Activated CD4-positive, alpha-beta T cell treated with anti-CD3 and anti-CD28 coated beads, Interleukin-2, amount 10 ng/mL, durations not matched to agents 24 days and 14 days (primary cell): ENCODE measurements at regions not wholly inside any gene's neighbourhood (a gene's known extent, or its start where the extent isn't known, plus 50 kb on each side); places are given as distances from the start of the nearest gene placed in this dataset.
A peak's percentile ranks its signal among the peaks of the same experiment; 100 is the strongest.

Source experiments
- DNase-seq: peaks from one replicate; pipeline ENCODE4 v3.0.0; 2022
- H3K27ac Mint-ChIP-seq: one replicate; pipeline ENCODE4 v1.8.0; 2022; ENCODE audit warnings: mild to moderate bottlenecking, mixed read lengths
- H3K27me3 Mint-ChIP-seq: one replicate; pipeline ENCODE4 v1.8.0; 2022; ENCODE audit warnings: mixed read lengths
- H3K36me3 Mint-ChIP-seq: one replicate; pipeline ENCODE4 v1.8.0; 2022; ENCODE audit warnings: low read depth, mild to moderate bottlenecking, mixed read lengths
- H3K4me1 Mint-ChIP-seq: one replicate; pipeline ENCODE4 v1.8.0; 2021; ENCODE audit warnings: mixed read lengths
- H3K4me3 Mint-ChIP-seq: one replicate; pipeline ENCODE4 v1.8.0; 2022; ENCODE audit warnings: mild to moderate bottlenecking, moderate library complexity, mixed read lengths
- H3K9me3 Mint-ChIP-seq: one replicate; pipeline ENCODE4 v1.8.0; 2021; ENCODE audit warnings: mixed read lengths
- intact Hi-C: fragments of 100-400 bp; cut with micrococcal nuclease; formaldehyde crosslinking; loops from one replicate; pipeline ENCODE4 v1.15.1; 2023

DNA sequence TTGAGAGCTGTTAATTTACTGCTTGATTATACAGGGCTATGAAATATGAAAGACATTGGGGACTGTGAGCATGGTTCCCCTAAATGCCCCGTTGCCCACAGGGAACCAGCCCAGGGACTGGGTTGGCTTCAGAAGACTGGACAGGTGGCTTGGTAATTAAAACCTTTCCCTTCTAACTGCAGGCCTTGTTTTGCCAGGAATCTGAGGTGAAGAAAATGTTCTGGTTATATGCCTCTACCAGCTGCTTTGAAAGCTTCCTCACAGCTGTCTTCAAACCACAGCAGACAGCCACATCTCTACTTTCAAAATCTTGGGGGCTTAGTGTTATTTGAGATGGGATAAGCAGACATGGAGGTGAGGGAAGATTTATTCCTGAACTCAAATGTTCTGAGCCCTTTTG, 153.3 kb upstream of the SPRY4 start:
- no peaks in the 10 kb centered on the region for H3K27me3 Mint-ChIP-seq
- no peaks in the 10 kb centered on the region for H3K36me3 Mint-ChIP-seq
- H3K4me1 Mint-ChIP-seq: peaks cover 3% of the 10 kb centered on the region
- H3K9me3 Mint-ChIP-seq: peaks cover 4% of the 10 kb centered on the region
- no peak for DNase-seq
- no peak overlapping the region for H3K4me3 Mint-ChIP-seq
- no peak overlapping the region for H3K27ac Mint-ChIP-seq
- intact Hi-C loops: no loop called here

DNA sequence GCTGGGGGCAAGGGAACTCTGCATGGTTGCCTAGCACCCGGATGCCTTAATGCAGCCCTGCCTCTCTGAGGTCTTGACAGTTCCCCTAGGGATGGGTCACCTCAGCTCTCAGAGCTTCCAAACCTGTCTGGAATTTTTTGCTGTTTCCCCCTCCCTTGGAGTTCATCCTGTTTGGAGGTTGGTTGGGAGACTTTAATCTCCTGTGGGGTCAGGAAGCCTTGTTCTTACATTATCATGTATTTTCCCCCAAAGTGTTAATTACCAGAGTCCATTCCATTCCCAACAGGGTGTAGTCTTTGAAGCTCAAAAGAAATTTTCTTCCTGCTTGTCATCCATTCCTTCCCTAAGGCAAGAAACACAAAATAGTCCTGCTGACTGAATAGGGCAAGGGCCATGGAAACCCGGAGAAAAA, 150.3 kb upstream of the SPRY4 start:
- peaks cover 13% of the 10 kb centered on the region for H3K4me1 Mint-ChIP-seq
- DNase-seq: no peak
- no peaks in the 10 kb centered on the region for H3K27me3 Mint-ChIP-seq
- H3K36me3 Mint-ChIP-seq: no peaks in the 10 kb centered on the region
- H3K27ac Mint-ChIP-seq: no peak overlapping the region
- peaks cover 4% of the 10 kb centered on the region for H3K9me3 Mint-ChIP-seq
- intact Hi-C loops: no loop called here
- no peak overlapping the region for H3K4me3 Mint-ChIP-seq

DNA sequence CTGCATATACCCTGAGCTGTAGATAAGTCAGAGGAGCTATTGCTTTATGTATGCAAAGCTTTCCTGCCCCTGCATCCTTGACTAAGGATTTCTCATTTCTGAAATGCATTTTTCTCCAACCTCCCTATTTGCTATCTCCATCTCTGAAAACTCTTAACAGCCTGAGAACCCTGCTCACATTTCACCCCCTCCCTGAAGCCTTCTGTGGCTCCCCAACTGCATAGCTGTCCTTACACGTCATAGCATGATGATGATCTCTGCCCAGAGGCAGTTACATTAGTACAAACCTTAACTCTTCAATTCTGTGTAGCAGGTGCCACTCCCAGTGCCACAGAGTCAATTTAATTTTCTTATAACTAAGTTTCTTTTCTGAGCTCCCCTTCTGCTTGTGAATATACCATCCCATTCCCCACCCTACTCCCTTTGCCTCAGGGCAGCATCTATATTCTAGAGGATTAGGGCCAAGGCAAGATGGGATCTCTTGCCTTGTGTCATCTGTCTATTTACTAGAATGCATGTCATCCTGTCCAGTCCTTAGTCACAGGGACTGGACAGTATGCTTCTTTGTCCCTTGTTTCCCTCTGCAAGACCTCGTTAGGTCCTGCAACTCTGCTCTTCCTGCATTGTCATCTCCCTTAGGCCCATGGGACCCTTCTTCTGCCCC, 149.7 kb upstream of the SPRY4 start:
- Mint-ChIP-seq H3K4me1 (peaks cover 13% of the 10 kb centered on the region), H3K9me3 (no peaks in the 10 kb centered on the region), H3K27me3 (no peaks in the 10 kb centered on the region), H3K27ac (no peak overlapping the region), H3K36me3 (no peaks in the 10 kb centered on the region), H3K4me3 (no peak overlapping the region)
- DNase-seq: no peak
- intact Hi-C loops: no loop called here

DNA sequence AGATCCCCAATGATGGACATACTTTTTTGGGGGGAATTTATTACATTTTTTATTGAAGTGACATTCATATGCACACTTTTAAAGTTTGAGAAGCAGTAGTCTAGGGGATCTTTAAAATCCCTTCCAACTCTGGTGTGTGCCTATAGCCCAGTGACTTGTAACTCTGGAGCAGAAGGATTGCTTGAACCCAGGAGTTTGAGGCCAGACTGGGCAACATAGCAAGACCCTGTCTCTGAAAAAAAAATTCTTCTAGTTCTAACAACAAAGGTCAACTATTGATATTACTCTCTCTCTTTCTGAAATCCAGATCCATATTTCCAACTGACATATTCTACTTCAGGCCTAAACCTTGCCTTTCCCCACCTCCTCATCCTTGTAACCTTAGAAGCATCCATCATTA, 148.2 kb upstream of the SPRY4 start:
- DNase-seq: no peak
- Mint-ChIP-seq H3K4me1 (peaks cover 13% of the 10 kb centered on the region), H3K27me3 (no peaks in the 10 kb centered on the region), H3K36me3 (no peaks in the 10 kb centered on the region), H3K9me3 (no peaks in the 10 kb centered on the region), H3K27ac (peak overlapping the region; percentile 74), H3K4me3 (no peak overlapping the region)
- intact Hi-C loops: no loop called here

DNA sequence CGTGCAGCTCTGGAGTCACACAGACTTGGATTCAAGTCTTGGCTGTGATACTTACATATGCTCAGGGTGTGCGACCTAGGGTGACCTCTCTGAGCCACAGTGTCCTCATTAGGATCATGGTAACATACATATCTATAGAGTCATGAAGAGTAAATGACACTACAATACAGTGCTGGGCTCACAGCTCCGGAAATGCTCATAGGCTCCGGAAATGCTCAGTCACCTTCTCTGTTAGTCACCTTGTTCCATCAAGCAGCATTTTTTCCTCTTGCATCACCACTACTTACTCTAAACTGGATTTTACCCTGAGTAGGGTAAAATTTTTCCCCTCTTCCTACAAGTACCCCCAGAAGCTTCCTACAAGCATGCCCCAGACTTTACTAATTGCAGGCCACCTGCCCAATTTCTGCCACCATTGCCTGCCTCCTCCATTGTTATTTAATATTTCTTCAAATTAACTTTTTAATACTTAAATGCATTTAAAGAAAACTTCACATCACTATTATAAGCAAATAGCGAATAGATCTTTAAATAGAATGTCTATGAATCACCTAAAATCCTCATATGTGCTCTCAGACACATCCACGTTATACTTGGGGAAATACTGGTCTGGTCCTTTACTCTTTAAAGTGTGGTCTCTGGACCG, 147.6 kb upstream of the SPRY4 start:
- Mint-ChIP-seq H3K4me1 (peaks cover 13% of the 10 kb centered on the region), H3K9me3 (no peaks in the 10 kb centered on the region), H3K4me3 (peak overlapping the region; percentile 4), H3K36me3 (no peaks in the 10 kb centered on the region), H3K27ac (peak overlapping the region; percentile 70), H3K27me3 (no peaks in the 10 kb centered on the region)
- intact Hi-C loops: loop anchor here (1.0 kb wide), 1 partner anchor 35 kb away; no protein-coding TSS in a partner anchor
- peak; percentile 72 for DNase-seq

DNA sequence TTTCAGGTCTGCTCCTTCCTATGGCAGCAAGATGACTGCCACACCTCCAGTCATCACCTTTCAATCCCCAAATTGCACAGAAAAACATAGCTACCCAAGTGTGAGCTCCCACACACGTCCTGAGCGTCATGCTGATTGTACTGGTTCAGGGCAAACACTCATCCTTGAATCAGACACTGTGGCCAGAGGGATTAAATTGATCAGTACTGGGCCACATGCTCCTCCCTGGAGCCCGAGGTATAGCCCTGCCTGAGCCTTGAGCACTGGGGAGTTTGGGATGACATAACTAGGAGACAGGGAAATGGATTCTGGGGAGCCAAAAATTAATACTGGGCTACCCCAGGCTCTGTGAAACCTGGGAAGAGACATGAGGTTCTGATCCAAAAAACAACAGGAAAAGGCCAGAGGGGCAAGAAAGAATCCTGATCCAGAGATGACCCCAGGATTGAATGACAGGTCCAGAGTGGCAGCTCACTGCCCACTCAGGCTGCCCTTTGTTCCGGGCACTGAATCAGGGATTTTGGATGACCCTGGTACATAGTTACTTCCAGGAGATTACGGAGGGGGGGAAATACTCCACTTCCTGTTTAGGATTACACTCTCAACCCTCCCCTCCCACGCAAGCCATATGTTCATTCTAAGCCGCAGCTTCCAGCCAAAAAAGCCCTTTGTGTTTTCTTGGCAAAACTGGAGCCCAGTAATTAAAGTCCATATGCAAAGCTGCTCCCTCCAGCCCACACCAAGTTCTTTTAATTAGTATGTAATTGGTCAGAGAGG, 141.6 kb upstream of the SPRY4 start:
- Mint-ChIP-seq H3K4me1 (peaks cover 7% of the 10 kb centered on the region), H3K4me3 (no peak overlapping the region), H3K36me3 (no peaks in the 10 kb centered on the region), H3K27me3 (no peaks in the 10 kb centered on the region), H3K9me3 (no peaks in the 10 kb centered on the region), H3K27ac (no peak overlapping the region)
- intact Hi-C loops: no loop called here
- DNase-seq: no peak

DNA sequence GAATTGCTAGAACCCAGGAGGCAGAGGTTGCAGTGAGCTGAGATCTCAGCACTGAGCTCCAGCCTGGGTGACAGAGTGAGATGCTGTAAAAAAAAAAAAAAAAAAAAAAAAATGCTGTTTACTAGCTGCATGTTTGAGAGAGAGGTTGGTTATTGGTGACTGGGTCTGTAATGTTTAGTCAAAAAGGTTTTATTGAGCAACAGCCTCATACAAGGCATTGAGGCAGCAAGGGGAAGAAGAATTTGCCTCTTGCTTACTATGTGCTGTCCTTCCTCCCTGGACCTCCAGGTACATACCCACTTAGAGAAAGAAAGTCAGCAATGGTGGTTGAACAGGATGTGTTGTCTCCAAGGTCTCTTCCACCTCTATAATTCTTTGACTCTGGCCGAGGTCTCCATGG, 140.7 kb upstream of the SPRY4 start:
- Mint-ChIP-seq H3K36me3 (no peaks in the 10 kb centered on the region), H3K9me3 (no peaks in the 10 kb centered on the region), H3K4me3 (no peak overlapping the region), H3K27ac (no peak overlapping the region), H3K27me3 (no peaks in the 10 kb centered on the region), H3K4me1 (peaks cover 7% of the 10 kb centered on the region)
- DNase-seq: no peak
- intact Hi-C loops: no loop called here

DNA sequence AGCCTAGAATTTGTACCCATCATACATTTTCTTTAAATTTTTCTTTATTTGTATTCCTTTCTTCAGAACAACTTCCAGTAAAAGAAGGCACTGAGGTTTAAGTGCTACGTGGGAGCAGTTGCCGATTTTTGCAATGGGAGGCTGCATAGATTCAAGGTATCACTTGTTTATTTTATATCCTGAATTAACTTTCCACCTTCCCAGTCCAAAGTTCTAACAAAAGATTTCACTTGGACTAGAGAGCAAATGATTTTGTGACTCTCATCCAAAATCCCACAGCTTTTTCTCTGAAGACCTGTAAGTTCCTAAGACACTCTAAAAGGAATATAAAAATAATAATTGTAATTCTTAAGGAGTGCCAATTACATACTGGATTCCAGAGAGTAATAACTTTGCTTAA, 139.1 kb upstream of the SPRY4 start:
- Mint-ChIP-seq H3K27ac (no peak overlapping the region), H3K4me1 (peaks cover 7% of the 10 kb centered on the region), H3K9me3 (no peaks in the 10 kb centered on the region), H3K4me3 (no peak overlapping the region), H3K36me3 (no peaks in the 10 kb centered on the region), H3K27me3 (no peaks in the 10 kb centered on the region)
- intact Hi-C loops: no loop called here
- no peak for DNase-seq

DNA sequence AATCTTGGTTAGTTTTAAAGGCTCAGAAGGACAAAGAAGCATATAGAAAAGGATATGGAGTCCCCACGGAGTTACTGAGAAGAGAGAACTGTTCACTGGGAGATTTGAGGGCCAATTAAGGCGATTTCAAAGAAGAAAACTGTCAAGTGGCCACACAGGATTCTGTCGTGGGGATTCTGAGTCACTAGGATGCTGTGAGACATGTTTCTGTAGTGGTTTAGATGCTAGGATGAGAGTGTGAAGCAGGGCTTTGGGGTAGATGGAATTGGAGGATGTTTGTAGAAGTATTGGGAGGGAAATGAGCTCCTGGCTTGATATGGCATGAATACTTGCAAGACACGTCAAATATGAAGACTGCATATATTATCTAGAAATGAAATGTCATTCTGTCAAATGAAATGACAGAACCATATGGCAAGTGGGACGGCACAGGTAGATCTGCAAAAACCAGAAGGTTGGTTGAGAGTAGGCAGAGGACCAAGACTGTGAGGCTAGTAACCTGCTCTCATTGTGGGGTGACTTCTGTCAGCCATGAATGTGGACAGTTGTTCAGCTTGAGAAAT, 136.3 kb upstream of the SPRY4 start:
- no peak overlapping the region for H3K27ac Mint-ChIP-seq
- no peak for DNase-seq
- no peaks in the 10 kb centered on the region for H3K27me3 Mint-ChIP-seq
- no peaks in the 10 kb centered on the region for H3K36me3 Mint-ChIP-seq
- intact Hi-C loops: no loop called here
- H3K9me3 Mint-ChIP-seq: peaks cover 7% of the 10 kb centered on the region
- H3K4me3 Mint-ChIP-seq: no peak overlapping the region
- peaks cover 5% of the 10 kb centered on the region for H3K4me1 Mint-ChIP-seq

DNA sequence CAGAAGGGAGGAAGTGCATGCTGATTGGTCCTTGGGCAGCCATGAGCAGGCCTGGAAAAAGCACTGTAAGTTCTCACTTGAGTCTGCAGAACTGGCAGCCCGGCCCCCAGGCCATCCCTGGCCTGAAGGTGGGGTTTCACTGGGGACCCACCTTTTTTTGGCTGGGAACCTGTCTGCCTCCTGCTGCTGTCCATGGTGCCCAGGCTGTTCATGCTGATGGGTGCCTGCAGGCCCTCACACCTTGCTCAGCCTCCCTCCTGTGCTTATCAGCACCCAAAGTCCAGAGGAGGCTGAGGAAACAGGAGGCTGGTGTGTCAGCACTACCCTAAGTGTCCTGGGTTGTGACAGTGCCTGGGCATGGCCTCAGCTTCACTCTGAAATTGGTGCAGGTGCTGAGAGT, 134.4 kb upstream of the SPRY4 start:
- no peak for DNase-seq
- peaks cover 2% of the 10 kb centered on the region for H3K27me3 Mint-ChIP-seq
- peaks cover 10% of the 10 kb centered on the region for H3K9me3 Mint-ChIP-seq
- no peak overlapping the region for H3K4me3 Mint-ChIP-seq
- peaks cover 1% of the 10 kb centered on the region for H3K36me3 Mint-ChIP-seq
- intact Hi-C loops: no loop called here
- peaks cover 5% of the 10 kb centered on the region for H3K4me1 Mint-ChIP-seq
- no peak overlapping the region for H3K27ac Mint-ChIP-seq

DNA sequence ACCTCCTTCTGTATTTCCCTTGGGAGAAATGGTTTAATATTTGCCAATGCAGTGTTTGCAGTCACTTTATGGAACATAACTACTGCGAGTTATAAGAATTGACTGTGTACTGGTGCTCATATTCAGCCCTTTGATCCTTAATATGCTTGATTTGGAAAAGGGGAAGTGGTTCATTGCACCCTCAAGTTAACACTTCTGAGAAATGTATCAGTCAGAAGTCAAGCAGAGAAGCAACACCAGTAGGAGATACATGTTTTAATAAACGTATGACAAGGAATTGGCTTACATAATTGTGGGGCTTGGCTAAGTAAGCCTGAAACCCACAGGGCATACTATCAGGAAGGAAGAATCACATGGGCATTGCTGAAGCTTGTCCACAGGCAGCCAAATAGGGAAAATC, 131.0 kb upstream of the SPRY4 start:
- DNase-seq: no peak
- peaks cover 5% of the 10 kb centered on the region for H3K4me1 Mint-ChIP-seq
- peaks cover 7% of the 10 kb centered on the region for H3K27me3 Mint-ChIP-seq
- peaks cover 10% of the 10 kb centered on the region for H3K9me3 Mint-ChIP-seq
- H3K27ac Mint-ChIP-seq: no peak overlapping the region
- peaks cover 1% of the 10 kb centered on the region for H3K36me3 Mint-ChIP-seq
- intact Hi-C loops: no loop called here
- H3K4me3 Mint-ChIP-seq: no peak overlapping the region

DNA sequence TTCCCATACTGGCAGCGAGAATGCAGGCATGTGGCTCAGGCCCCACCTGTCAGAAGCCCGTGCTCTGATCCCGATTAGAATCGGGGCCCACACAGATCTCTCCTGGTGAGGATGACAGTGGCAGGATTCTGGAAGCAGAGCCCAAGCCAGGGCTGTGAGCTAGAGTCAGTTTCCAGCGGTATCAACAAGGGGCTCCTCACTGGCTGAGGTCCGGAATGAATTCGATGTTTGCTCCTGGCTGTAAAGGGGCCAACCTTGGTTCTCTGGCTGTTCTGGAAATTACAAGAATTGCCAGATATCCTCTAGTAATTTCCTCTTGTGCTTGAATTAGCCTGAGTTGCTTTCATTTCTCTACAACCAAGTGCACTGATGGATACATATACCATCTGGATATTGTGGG, 129.1 kb upstream of the SPRY4 start:
- Mint-ChIP-seq H3K27ac (no peak overlapping the region), H3K27me3 (peaks cover 11% of the 10 kb centered on the region), H3K4me3 (no peak overlapping the region), H3K9me3 (peaks cover 10% of the 10 kb centered on the region), H3K4me1 (peaks cover 5% of the 10 kb centered on the region), H3K36me3 (peaks cover 1% of the 10 kb centered on the region)
- intact Hi-C loops: no loop called here
- no peak for DNase-seq

DNA sequence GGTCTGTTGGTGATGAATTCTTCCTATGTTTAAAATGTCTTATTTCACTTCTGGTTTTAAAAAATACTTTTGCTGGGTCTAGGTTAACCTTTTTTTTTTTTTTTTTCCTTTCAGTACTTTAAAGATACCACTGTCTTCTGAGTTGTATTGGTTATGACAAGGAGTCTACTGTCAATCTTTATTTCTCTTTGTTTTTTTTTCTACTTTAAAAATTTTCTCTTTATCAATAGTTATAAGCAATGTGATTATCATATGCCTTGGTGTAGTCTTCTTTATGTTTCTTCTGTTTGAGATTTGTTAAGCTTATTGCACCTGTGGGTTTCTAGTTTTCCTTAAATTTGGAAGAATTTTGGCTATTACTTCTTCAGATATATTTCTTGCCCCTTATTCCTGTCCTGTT, 125.6 kb upstream of the SPRY4 start:
- Mint-ChIP-seq H3K9me3 (peaks cover 9% of the 10 kb centered on the region), H3K27me3 (peaks cover 13% of the 10 kb centered on the region), H3K4me3 (no peak overlapping the region), H3K36me3 (peaks cover 1% of the 10 kb centered on the region), H3K27ac (no peak overlapping the region), H3K4me1 (peaks cover 5% of the 10 kb centered on the region)
- intact Hi-C loops: no loop called here
- DNase-seq: no peak

DNA sequence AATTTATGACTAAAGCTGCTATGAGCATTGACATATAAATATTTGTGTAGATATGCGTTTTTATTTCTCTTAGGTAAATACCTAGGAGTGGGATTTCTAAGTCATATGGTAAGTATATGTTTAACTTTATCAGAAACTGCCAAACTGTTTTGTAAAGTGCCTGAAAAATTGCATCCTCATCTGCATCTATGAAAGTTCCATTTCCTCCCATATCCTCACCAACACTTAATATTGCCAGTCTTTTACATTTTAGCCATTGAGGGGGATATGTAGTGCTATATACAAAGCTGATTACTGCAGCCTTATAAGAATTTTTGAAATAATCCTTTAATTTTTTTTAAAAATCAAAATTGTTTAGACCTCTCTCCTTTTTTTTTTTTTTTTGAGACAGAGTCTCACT, 123.1 kb upstream of the SPRY4 start:
- H3K27ac Mint-ChIP-seq: no peak overlapping the region
- DNase-seq: no peak
- intact Hi-C loops: no loop called here
- no peaks in the 10 kb centered on the region for H3K36me3 Mint-ChIP-seq
- H3K9me3 Mint-ChIP-seq: peaks cover 9% of the 10 kb centered on the region
- peaks cover 6% of the 10 kb centered on the region for H3K4me1 Mint-ChIP-seq
- H3K27me3 Mint-ChIP-seq: peaks cover 11% of the 10 kb centered on the region
- H3K4me3 Mint-ChIP-seq: no peak overlapping the region
